Endothelial cell of umbilical vein (primary cell): ENCODE measurements at regions not wholly inside any gene's neighbourhood (a gene's known extent, or its start where the extent isn't known, plus 50 kb on each side); places are given as distances from the start of the nearest gene placed in this dataset.

Experiments
- BruUV-seq: library from RNA; stranded (reverse); fragments of 400-500 nt; replicated peaks from 2 replicates; lab custom pipeline; 2021; lab: Mats Ljungman, UMichigan
- CTCF ChIA-PET: fragments of 300-600, 350-600 bp; sonication (Branson Sonifier 250); formaldehyde crosslinking; loops from one replicate; lab custom pipeline; 2021; ENCODE audit warnings: antibody characterized with exemption, inconsistent platforms; lab: Charles Lee
- POLR2A ChIA-PET: fragments of 300-600, 350-600 bp; sonication (Branson Sonifier 250); formaldehyde crosslinking; loops from one replicate; lab custom pipeline; 2021; ENCODE audit warnings: antibody characterized with exemption, inconsistent platforms; lab: Charles Lee
- DNase-seq: peaks from one replicate; pipeline ENCODE4 v3.0.0-alpha.2; 2011; ENCODE audit warnings: low read depth, low spot score
- FAIRE-seq: peaks from 2 replicates; lab custom pipeline; 2011; peaks lifted over from hg19 to GRCh38; lab: Jason Lieb, UNC
- H2AFZ ChIP-seq: 2 replicates; pipeline ENCODE4 v1.6.0; 2012; ENCODE audit warnings: low read depth, low read length, control low read depth, inconsistent platforms
- H3K27ac ChIP-seq: 2 replicates; pipeline ENCODE4 v1.5.1; 2011; ENCODE audit warnings: low read depth, mild to moderate bottlenecking, control low read depth, low read length, moderate library complexity; ENCODE audit not compliant: insufficient read depth
- H3K27me3 ChIP-seq, 2 experiments: 2 replicates each; pipeline versions ENCODE4 v1.6.0 to v1.6.1; 2011; ENCODE audit warnings: low read length in 2 of 2, mixed read lengths in 1 of 2; ENCODE audit not compliant: control insufficient read depth in 2 of 2, insufficient read depth in 2 of 2
- H3K36me3 ChIP-seq, 2 experiments: 2 replicates in 1 of 2; 3 replicates in 1 of 2; pipeline ENCODE4 v1.5.1; 2011; ENCODE audit warnings: low read length in 2 of 2, mild to moderate bottlenecking in 1 of 2, moderate library complexity in 1 of 2; ENCODE audit not compliant: control insufficient read depth in 2 of 2, insufficient read depth in 2 of 2; ENCODE audit errors: extremely low read depth in 1 of 2
- H3K4me1 ChIP-seq: 3 replicates; pipeline ENCODE4 v1.5.1; 2011; ENCODE audit warnings: mild to moderate bottlenecking, low read length; ENCODE audit not compliant: control insufficient read depth, insufficient read depth; ENCODE audit errors: extremely low read depth
- H3K4me2 ChIP-seq: 2 replicates; pipeline ENCODE4 v1.6.1; 2011; ENCODE audit warnings: low read length, control low read depth, mixed read lengths; ENCODE audit not compliant: insufficient read depth
- H3K4me3 ChIP-seq, 3 experiments: fragments of 200-600 bp in 1 of 3; sonication (generic), shearing (Covaris generic) in 1 of 3; replicated peaks in 1 of 3; 2 replicates each; pipeline ENCODE4 v1.5.1; 2011 to 2016; ENCODE audit warnings: control low read depth in 3 of 3, low read length in 3 of 3, mild to moderate bottlenecking in 2 of 3, inconsistent platforms in 1 of 3, low read depth in 1 of 3, moderate library complexity in 1 of 3; ENCODE audit not compliant: insufficient read depth in 1 of 3
- H3K79me2 ChIP-seq: 2 replicates; pipeline ENCODE4 v1.6.0; 2012; ENCODE audit warnings: low read length, inconsistent platforms; ENCODE audit not compliant: control insufficient read depth, insufficient read depth
- H3K9ac ChIP-seq: replicated peaks from 2 replicates; pipeline ENCODE3; 2011; ENCODE audit warnings: low read length, control low read depth; ENCODE audit not compliant: insufficient read depth; ENCODE audit errors: extremely low read depth
- H3K9me1 ChIP-seq: replicated peaks from 3 replicates; pipeline ENCODE4 v1.6.0; 2011; ENCODE audit warnings: mild to moderate bottlenecking, low read length; ENCODE audit not compliant: control insufficient read depth, insufficient read depth; ENCODE audit errors: extremely low read depth
- H3K9me3 ChIP-seq: replicated peaks from 2 replicates; pipeline ENCODE4 v1.5.1; 2012; ENCODE audit warnings: low read length, inconsistent platforms; ENCODE audit not compliant: control insufficient read depth, insufficient read depth
- H4K20me1 ChIP-seq: replicated peaks from 2 replicates; pipeline ENCODE3; 2011; ENCODE audit warnings: mild to moderate bottlenecking, low read length; ENCODE audit not compliant: control insufficient read depth, insufficient read depth; ENCODE audit errors: extremely low read depth
- EZH2 ChIP-seq: IDR thresholded peaks from 2 replicates; pipeline ENCODE4 v1.6.1; 2012; ENCODE audit warnings: borderline replicate concordance, low read depth, mild to moderate bottlenecking, moderate library complexity, low read length, inconsistent platforms; ENCODE audit not compliant: severe bottlenecking
- FOS ChIP-seq: IDR thresholded peaks from 2 replicates; pipeline ENCODE4 v1.6.1; 2011; ENCODE audit warnings: mild to moderate bottlenecking, low read length, moderate library complexity, borderline replicate concordance; ENCODE audit not compliant: insufficient read depth
- GATA2 ChIP-seq: IDR thresholded peaks from 2 replicates; pipeline ENCODE4 v1.7.0; 2011; ENCODE audit warnings: low read depth, mild to moderate bottlenecking, moderate library complexity, mixed read lengths, low read length; ENCODE audit not compliant: insufficient read length, insufficient read depth
- JUN ChIP-seq: IDR thresholded peaks from 2 replicates; pipeline ENCODE4 v1.6.1; 2011; ENCODE audit warnings: borderline replicate concordance, low read depth; ENCODE audit not compliant: insufficient read length, insufficient read depth
- MYC ChIP-seq: IDR thresholded peaks from one replicate; pipeline ENCODE4 v1.6.1; 2011; ENCODE audit warnings: mild to moderate bottlenecking, low read depth, low read length
- POLR2A ChIP-seq: IDR thresholded peaks from 2 replicates; pipeline ENCODE4 v1.6.1; 2012; ENCODE audit warnings: low read depth, mild to moderate bottlenecking, control low read depth, low read length
- POLR2AphosphoS5 ChIP-seq: IDR thresholded peaks from 2 replicates; pipeline ENCODE4 v1.6.1; 2012; ENCODE audit warnings: low read depth, mild to moderate bottlenecking, control low read depth, low read length, moderate library complexity; ENCODE audit not compliant: insufficient read depth
- dilution Hi-C: fragments of 300-500 bp; cut with MboI; formaldehyde crosslinking; loops from one replicate; pipeline ENCODE4 v1.15.0; 2019; ENCODE audit warnings: low sequenced_read_pairs; ENCODE audit not compliant: extremely low pct_ligation_motif_present
- intact Hi-C: fragments of 100-400 bp; cut with micrococcal nuclease; formaldehyde crosslinking; loops from one replicate; pipeline ENCODE4 v1.10.0; 2022
- TF ChIP-seq, protein P1 (sequence below), 2 donors: IDR thresholded peaks; 1 replicate in 1 of 2; 2 replicates in 1 of 2; pipeline ENCODE4 v1.5.1; 2011; ENCODE audit warnings: low read length in 2 of 2, mild to moderate bottlenecking in 2 of 2, moderate library complexity in 2 of 2, control low read depth in 1 of 2, inconsistent platforms in 1 of 2, low read depth in 1 of 2; ENCODE audit not compliant: insufficient read depth in 1 of 2; ENCODE audit errors: extremely low read depth in 1 of 2
- TF ChIP-seq, protein P2 (sequence below): IDR thresholded peaks from 2 replicates; pipeline ENCODE4 v1.6.1; 2011; ENCODE audit not compliant: insufficient read depth, insufficient read length

DNA sequence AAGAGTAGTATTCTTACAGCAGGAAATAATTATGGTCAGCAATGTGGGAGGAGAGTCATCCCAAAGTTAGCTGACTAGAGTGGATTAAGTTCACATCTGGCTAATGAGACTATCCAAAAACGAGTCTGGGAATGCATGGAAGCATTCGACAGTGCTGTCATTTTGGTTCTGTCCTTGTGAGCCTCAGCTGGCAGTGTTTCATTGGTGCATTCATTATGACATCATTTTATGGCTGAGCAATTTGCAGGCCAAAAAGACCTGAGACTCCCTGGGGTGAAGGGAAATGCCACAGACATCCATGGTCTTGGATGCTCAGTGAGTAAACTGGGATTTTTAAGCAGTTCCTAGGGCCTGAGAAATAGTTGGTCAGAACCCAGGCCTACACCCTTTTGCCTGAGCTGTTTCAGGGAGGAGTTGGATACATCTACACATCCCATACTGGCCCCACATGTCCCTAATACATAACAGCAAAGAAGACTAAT, 196.4 kb upstream of the CCN2 start:
- H3K4me1 ChIP-seq = peaks cover 9% of the 10 kb centered on the region
- FAIRE-seq (no peak), DNase-seq (no peak)
- ChIA-PET POLR2A (no interaction called here), CTCF (no interaction called here)
- no peaks in the 10 kb centered on the region for H3K9me3 ChIP-seq
- H3K36me3 ChIP-seq = peaks cover 10 to 16% of the 10 kb centered on the region in 2 experiments
- H3K27me3 ChIP-seq = no peaks in the 10 kb centered on the region
- H3K4me3 ChIP-seq = no peak overlapping the region
- no peak overlapping the region for H3K4me2 ChIP-seq
- no peaks in the 10 kb centered on the region for H4K20me1 ChIP-seq
- H3K27ac ChIP-seq = no peak overlapping the region
- dilution Hi-C loops (no loop called here), intact Hi-C loops (no loop called here)
- H3K9me1 ChIP-seq = no peaks in the 10 kb centered on the region
- no peak overlapping the region for H2AFZ ChIP-seq
- TF ChIP-seq EZH2 (no peak), JUN (no peak), POLR2A (no peak), MYC (no peak), POLR2AphosphoS5 (no peak), GATA2 (no peak), FOS (no peak)
- TF ChIP-seq, protein P1, sequence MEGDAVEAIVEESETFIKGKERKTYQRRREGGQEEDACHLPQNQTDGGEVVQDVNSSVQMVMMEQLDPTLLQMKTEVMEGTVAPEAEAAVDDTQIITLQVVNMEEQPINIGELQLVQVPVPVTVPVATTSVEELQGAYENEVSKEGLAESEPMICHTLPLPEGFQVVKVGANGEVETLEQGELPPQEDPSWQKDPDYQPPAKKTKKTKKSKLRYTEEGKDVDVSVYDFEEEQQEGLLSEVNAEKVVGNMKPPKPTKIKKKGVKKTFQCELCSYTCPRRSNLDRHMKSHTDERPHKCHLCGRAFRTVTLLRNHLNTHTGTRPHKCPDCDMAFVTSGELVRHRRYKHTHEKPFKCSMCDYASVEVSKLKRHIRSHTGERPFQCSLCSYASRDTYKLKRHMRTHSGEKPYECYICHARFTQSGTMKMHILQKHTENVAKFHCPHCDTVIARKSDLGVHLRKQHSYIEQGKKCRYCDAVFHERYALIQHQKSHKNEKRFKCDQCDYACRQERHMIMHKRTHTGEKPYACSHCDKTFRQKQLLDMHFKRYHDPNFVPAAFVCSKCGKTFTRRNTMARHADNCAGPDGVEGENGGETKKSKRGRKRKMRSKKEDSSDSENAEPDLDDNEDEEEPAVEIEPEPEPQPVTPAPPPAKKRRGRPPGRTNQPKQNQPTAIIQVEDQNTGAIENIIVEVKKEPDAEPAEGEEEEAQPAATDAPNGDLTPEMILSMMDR (IDR thresholded peaks at IDR 0.05; ENCODE audit: extremely low read depth in 1 of 2, insufficient read depth in 1 of 2, low read depth in 1 of 2, low read length in 2 of 2) = no peak
- TF ChIP-seq, protein P2, sequence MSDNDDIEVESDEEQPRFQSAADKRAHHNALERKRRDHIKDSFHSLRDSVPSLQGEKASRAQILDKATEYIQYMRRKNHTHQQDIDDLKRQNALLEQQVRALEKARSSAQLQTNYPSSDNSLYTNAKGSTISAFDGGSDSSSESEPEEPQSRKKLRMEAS = no peak
- no peak overlapping the region for H3K9ac ChIP-seq
- no TSS peak for BruUV-seq
- peaks cover 48% of the 10 kb centered on the region for H3K79me2 ChIP-seq
